ENCODE measurements at regions not wholly inside any gene's neighbourhood (a gene's known extent, or its start where the extent isn't known, plus 50 kb on each side); places are given as distances from the start of the nearest gene placed in this dataset.
"Not testable (repeated sequence)": the region's sequence is repeated elsewhere in the genome, so short reads cannot be mapped to it uniquely, and the experiment has no call there.

DNA sequence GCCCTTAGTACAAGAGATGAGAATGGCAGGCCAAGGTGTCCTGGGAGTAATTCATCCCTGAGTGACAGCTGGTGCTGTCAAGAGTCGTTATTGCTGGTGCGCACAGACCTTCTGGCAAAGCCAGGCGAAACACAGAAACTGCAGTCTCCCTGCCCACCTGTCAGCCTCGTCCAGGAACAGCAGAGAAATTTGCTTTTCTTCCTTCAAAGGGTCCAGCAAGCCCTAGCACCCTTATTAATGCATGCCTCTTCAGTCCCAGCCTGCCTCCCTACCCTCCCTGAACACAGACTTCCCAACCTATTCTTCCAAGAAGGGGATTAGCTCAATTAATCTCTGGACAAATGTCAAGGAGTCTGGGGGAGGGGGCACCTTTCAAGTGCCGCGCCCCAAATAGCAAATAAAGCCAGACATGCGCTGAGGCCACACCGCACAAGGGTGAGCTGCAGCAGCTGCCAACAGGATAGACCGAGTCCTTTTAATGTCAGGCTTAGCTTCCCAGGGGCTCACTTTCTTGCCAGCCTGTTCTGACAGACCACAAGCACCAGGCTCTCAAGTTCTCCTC, 250.7 kb upstream of the RASGEF1B start:
- Histone ChIP-seq H3K79me2 (replicated peaks; ENCODE audit: insufficient read depth, low read length) (no peaks in the 10 kb centered on the region), H4K20me1 (ENCODE audit: insufficient read depth) (no peaks in the 10 kb centered on the region), H3F3A (ENCODE audit: insufficient read depth, low read length, poor library complexity, severe bottlenecking) (no peaks in the 10 kb centered on the region), H3K9ac (ENCODE audit: low read length) (peak overlapping the region; percentile 9), H3K4me2 (ENCODE audit: low read length) (no peak overlapping the region), H3K4me3 (ENCODE audit: low read length) (peak overlapping the region; percentile 10), H3K27ac (ENCODE audit: low read length) (no peak overlapping the region), H3K9me2 (ENCODE audit: insufficient read depth, low read length) (no peaks in the 10 kb centered on the region), H3K36me3 (ENCODE audit: insufficient read depth, low read length) (no peaks in the 10 kb centered on the region), H3K9me3 (ENCODE audit: low read length) (no peaks in the 10 kb centered on the region), H3K27me3 (ENCODE audit: insufficient read depth, low read depth, low read length) (no peaks in the 10 kb centered on the region), H2AFZ (ENCODE audit: low read depth, low read length) (no peak overlapping the region)
- TF ChIP-seq RAD21 (conservative IDR thresholded peaks at IDR 0.05) (no peak), EP300 (conservative IDR thresholded peaks at IDR 0.05; ENCODE audit: poor library complexity, severe bottlenecking) (peak; percentile 40)

DNA sequence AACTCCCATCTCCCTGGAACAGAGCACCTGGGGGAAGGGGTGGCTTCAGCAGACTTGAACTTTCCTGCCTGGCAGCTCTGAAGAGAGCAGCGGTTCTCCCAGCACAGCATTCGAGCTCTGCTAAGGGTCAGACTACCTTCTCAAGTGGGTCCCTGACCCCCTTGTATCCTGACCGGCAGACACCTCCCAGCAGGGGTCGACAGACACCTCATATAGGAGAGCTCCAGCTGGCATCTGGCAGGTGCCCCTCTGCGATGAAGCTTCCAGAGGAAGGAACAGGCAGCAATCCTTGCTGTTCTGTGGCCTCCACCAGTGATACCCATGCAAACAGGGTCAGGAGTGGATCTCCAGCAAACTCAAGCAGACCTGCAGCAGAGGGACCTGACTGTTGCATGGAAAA, 244.1 kb upstream of the RASGEF1B start:
- no peaks in the 10 kb centered on the region for H3K9me2 ChIP-seq (ENCODE audit: insufficient read depth, low read length)
- no peak overlapping the region for H3K27ac ChIP-seq (ENCODE audit: low read length)
- H3K9ac ChIP-seq (ENCODE audit: low read length): no peak overlapping the region
- no peak overlapping the region for H3K4me2 ChIP-seq (ENCODE audit: low read length)
- H3K36me3 ChIP-seq (ENCODE audit: insufficient read depth, low read length): no peaks in the 10 kb centered on the region
- H3K27me3 ChIP-seq (ENCODE audit: insufficient read depth, low read depth, low read length): no peaks in the 10 kb centered on the region
- no peak for TF ChIP-seq EP300 (conservative IDR thresholded peaks at IDR 0.05; ENCODE audit: poor library complexity, severe bottlenecking)
- TF ChIP-seq TAF1 (IDR thresholded peaks at IDR 0.05; ENCODE audit: low read depth): no peak
- TF ChIP-seq POLR2AphosphoS5 (IDR thresholded peaks at IDR 0.05): no peak
- TF ChIP-seq, protein P1, sequence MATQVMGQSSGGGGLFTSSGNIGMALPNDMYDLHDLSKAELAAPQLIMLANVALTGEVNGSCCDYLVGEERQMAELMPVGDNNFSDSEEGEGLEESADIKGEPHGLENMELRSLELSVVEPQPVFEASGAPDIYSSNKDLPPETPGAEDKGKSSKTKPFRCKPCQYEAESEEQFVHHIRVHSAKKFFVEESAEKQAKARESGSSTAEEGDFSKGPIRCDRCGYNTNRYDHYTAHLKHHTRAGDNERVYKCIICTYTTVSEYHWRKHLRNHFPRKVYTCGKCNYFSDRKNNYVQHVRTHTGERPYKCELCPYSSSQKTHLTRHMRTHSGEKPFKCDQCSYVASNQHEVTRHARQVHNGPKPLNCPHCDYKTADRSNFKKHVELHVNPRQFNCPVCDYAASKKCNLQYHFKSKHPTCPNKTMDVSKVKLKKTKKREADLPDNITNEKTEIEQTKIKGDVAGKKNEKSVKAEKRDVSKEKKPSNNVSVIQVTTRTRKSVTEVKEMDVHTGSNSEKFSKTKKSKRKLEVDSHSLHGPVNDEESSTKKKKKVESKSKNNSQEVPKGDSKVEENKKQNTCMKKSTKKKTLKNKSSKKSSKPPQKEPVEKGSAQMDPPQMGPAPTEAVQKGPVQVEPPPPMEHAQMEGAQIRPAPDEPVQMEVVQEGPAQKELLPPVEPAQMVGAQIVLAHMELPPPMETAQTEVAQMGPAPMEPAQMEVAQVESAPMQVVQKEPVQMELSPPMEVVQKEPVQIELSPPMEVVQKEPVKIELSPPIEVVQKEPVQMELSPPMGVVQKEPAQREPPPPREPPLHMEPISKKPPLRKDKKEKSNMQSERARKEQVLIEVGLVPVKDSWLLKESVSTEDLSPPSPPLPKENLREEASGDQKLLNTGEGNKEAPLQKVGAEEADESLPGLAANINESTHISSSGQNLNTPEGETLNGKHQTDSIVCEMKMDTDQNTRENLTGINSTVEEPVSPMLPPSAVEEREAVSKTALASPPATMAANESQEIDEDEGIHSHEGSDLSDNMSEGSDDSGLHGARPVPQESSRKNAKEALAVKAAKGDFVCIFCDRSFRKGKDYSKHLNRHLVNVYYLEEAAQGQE (IDR thresholded peaks at IDR 0.05; ENCODE audit: borderline replicate concordance): no peak
- TF ChIP-seq MXI1 (conservative IDR thresholded peaks at IDR 0.05; ENCODE audit: poor library complexity, severe bottlenecking): no peak
- no peak for TF ChIP-seq EZH2 (IDR thresholded peaks at IDR 0.05; ENCODE audit: borderline replicate concordance, insufficient read depth, low read length, poor library complexity, severe bottlenecking)
- TF ChIP-seq, protein P2, sequence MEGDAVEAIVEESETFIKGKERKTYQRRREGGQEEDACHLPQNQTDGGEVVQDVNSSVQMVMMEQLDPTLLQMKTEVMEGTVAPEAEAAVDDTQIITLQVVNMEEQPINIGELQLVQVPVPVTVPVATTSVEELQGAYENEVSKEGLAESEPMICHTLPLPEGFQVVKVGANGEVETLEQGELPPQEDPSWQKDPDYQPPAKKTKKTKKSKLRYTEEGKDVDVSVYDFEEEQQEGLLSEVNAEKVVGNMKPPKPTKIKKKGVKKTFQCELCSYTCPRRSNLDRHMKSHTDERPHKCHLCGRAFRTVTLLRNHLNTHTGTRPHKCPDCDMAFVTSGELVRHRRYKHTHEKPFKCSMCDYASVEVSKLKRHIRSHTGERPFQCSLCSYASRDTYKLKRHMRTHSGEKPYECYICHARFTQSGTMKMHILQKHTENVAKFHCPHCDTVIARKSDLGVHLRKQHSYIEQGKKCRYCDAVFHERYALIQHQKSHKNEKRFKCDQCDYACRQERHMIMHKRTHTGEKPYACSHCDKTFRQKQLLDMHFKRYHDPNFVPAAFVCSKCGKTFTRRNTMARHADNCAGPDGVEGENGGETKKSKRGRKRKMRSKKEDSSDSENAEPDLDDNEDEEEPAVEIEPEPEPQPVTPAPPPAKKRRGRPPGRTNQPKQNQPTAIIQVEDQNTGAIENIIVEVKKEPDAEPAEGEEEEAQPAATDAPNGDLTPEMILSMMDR (IDR thresholded peaks at IDR 0.05; ENCODE audit: poor library complexity, severe bottlenecking): no peak
- TF ChIP-seq SMC3 (conservative IDR thresholded peaks at IDR 0.05; ENCODE audit: poor library complexity): no peak
- no peak for TF ChIP-seq RAD21 (conservative IDR thresholded peaks at IDR 0.05)
- no peaks in the 10 kb centered on the region for H4K20me1 ChIP-seq (ENCODE audit: insufficient read depth)
- no peak overlapping the region for H3K4me3 ChIP-seq (ENCODE audit: low read length)
- H3K79me2 ChIP-seq (replicated peaks; ENCODE audit: insufficient read depth, low read length): no peaks in the 10 kb centered on the region
- H3F3A ChIP-seq (ENCODE audit: insufficient read depth, low read length, poor library complexity, severe bottlenecking): no peaks in the 10 kb centered on the region
- H2AFZ ChIP-seq (ENCODE audit: low read depth, low read length): no peak overlapping the region
- H3K9me3 ChIP-seq (ENCODE audit: low read length): no peaks in the 10 kb centered on the region

DNA sequence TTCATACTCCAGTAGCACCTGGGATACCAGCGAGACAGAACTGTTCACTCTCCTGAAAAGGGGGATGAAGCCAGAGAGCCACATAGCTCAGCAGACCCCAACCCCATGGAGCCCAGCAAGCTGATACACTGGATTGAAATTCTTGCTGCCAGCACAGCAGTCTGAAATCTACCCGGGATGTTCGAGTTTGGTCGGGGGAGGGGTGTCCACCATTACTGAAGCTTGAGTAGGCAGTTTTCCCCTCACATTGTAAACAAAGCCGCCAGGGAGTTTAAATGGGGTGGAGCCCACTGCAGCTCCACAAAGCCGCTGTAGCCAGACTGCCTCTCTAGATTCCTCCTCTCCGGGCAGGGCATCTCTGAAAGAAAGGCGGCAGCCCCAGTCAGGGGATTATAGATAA, 243.7 kb upstream of the RASGEF1B start:
- H3F3A ChIP-seq (ENCODE audit: insufficient read depth, low read length, poor library complexity, severe bottlenecking); H3K9ac ChIP-seq (ENCODE audit: low read length); H3K4me3 ChIP-seq (ENCODE audit: low read length); H3K36me3 ChIP-seq (ENCODE audit: insufficient read depth, low read length); H3K27ac ChIP-seq (ENCODE audit: low read length); H3K9me3 ChIP-seq (ENCODE audit: low read length); H4K20me1 ChIP-seq (ENCODE audit: insufficient read depth); H3K9me2 ChIP-seq (ENCODE audit: insufficient read depth, low read length); H3K27me3 ChIP-seq (ENCODE audit: insufficient read depth, low read depth, low read length); H3K79me2 ChIP-seq (replicated peaks; ENCODE audit: insufficient read depth, low read length); H2AFZ ChIP-seq (ENCODE audit: low read depth, low read length); H3K4me2 ChIP-seq (ENCODE audit: low read length): not testable (repeated sequence)
